C4-2B (cell line): ENCODE measurements at regions not wholly inside any gene's neighbourhood (a gene's known extent, or its start where the extent isn't known, plus 50 kb on each side); places are given as distances from the start of the nearest gene placed in this dataset.

Source experiments
- CTCF ChIP-seq: fragments of 450-650 bp; conservative IDR thresholded peaks from 2 replicates; pipeline ENCODE4 v1.5.1; 2017; ENCODE audit warnings: mild to moderate bottlenecking
- ZFX ChIP-seq: fragments of 450-650 bp; IDR thresholded peaks from 2 replicates; pipeline ENCODE4 v1.6.1; 2017

GRCh38 chr22:47739291-47740015 lies 977.0 kb downstream of the TBC1D22A start:
- no peak for TF ChIP-seq CTCF
- TF ChIP-seq ZFX = no peak
